IMR-90 (cell line): ENCODE measurements at regions not wholly inside any gene's neighbourhood (a gene's known extent, or its start where the extent isn't known, plus 50 kb on each side); places are given as distances from the start of the nearest gene placed in this dataset.

ENCODE experiments used
- ATAC-seq: fragments of 200-7000 bp; cut with Tn5 transposase; 2 replicates; pipeline ENCODE4 v1.9.1; 2020; ENCODE audit warnings: low read depth, mild to moderate bottlenecking, moderate library complexity
- BruUV-seq: library from RNA; stranded (reverse); fragments of 400-500 nt; replicated peaks from 2 replicates; lab custom pipeline; 2021; lab: Mats Ljungman, UMichigan
- CTCF ChIA-PET: fragments of 300-600 bp; formaldehyde crosslinking; extraction: SDS; loops from one replicate; lab custom pipeline; 2021; ENCODE audit warnings: antibody characterized with exemption; lab: Yijun Ruan, JAX
- POLR2A ChIA-PET: fragments of 300-600 bp; sonication (Branson Sonifier 250); formaldehyde crosslinking; loops from one replicate; lab custom pipeline; 2022; ENCODE audit warnings: antibody characterized with exemption; ENCODE audit not compliant: unreplicated experiment; lab: Charles Lee
- DNase-seq: peaks from one replicate; pipeline ENCODE4 v3.0.0; 2013
- H2AFZ ChIP-seq: replicated peaks from 2 replicates; pipeline ENCODE3; 2013; ENCODE audit warnings: low read length, mild to moderate bottlenecking; ENCODE audit not compliant: poor library complexity
- H2AK5ac ChIP-seq: 2 replicates; pipeline ENCODE4 v1.6.1; 2013; ENCODE audit warnings: low read depth, low read length, inconsistent platforms
- H2AK9ac ChIP-seq: replicated peaks from 2 replicates; pipeline ENCODE3; 2013; ENCODE audit warnings: mild to moderate bottlenecking, low read depth, low read length, moderate library complexity; ENCODE audit not compliant: poor library complexity
- H2BK120ac ChIP-seq: 2 replicates; pipeline ENCODE4 v1.6.1; 2013; ENCODE audit warnings: low read depth, low read length, inconsistent platforms
- H2BK15ac ChIP-seq: 3 replicates; pipeline ENCODE4 v1.6.1; 2013; ENCODE audit warnings: low read depth, low read length, inconsistent platforms
- H2BK20ac ChIP-seq: 2 replicates; pipeline ENCODE4 v1.6.1; 2013; ENCODE audit warnings: low read depth, mild to moderate bottlenecking, inconsistent platforms, low read length, moderate library complexity
- H2BK5ac ChIP-seq: 2 replicates; pipeline ENCODE4 v1.6.1; 2013; ENCODE audit warnings: mild to moderate bottlenecking, low read depth, low read length, inconsistent platforms; ENCODE audit not compliant: poor library complexity, severe bottlenecking
- H3K14ac ChIP-seq: replicated peaks from 2 replicates; pipeline ENCODE4 v1.6.1; 2013; ENCODE audit warnings: low read depth, low read length, inconsistent platforms
- H3K18ac ChIP-seq: 2 replicates; pipeline ENCODE4 v1.6.1; 2013; ENCODE audit warnings: low read depth, low read length, control low read depth
- H3K23ac ChIP-seq: 2 replicates; pipeline ENCODE4 v1.6.1; 2013; ENCODE audit warnings: low read depth, low read length, inconsistent platforms
- H3K27ac ChIP-seq: 2 replicates; pipeline ENCODE4 v1.5.1; 2013; ENCODE audit warnings: mild to moderate bottlenecking, control low read depth, low read length; ENCODE audit not compliant: insufficient read depth
- H3K27me3 ChIP-seq: 2 replicates; pipeline ENCODE4 v1.6.1; 2013; ENCODE audit warnings: low read length; ENCODE audit not compliant: control insufficient read depth, insufficient read depth
- H3K36me3 ChIP-seq: 2 replicates; pipeline ENCODE4 v1.6.1; 2013; ENCODE audit warnings: low read length, mixed read lengths; ENCODE audit not compliant: control insufficient read depth, insufficient read depth
- H3K4ac ChIP-seq: 2 replicates; pipeline ENCODE4 v1.6.1; 2013; ENCODE audit warnings: low read depth, low read length, inconsistent platforms
- H3K4me1 ChIP-seq: 2 replicates; pipeline ENCODE4 v1.6.1; 2013; ENCODE audit warnings: low read length, mixed read lengths; ENCODE audit not compliant: control insufficient read depth, insufficient read depth
- H3K4me2 ChIP-seq: 2 replicates; pipeline ENCODE4 v1.6.1; 2013; ENCODE audit warnings: low read depth, mild to moderate bottlenecking, control low read depth, low read length, moderate library complexity
- H3K4me3 ChIP-seq: 2 replicates; pipeline ENCODE4 v1.5.1; 2013; ENCODE audit warnings: low read depth, mild to moderate bottlenecking, control low read depth, low read length, moderate library complexity; ENCODE audit not compliant: insufficient read depth
- H3K56ac ChIP-seq: 2 replicates; pipeline ENCODE4 v1.6.1; 2013; ENCODE audit warnings: low read length, inconsistent platforms; ENCODE audit not compliant: insufficient read depth; ENCODE audit errors: extremely low read depth
- H3K79me1 ChIP-seq, 2 experiments: 2 replicates each; pipeline ENCODE4 v1.6.1; 2013; ENCODE audit warnings: low read length in 2 of 2, inconsistent platforms in 1 of 2, low read depth in 1 of 2
- H3K9ac ChIP-seq: 2 replicates; pipeline ENCODE4 v1.6.1; 2013; ENCODE audit warnings: low read depth, low read length, control low read depth
- H3K9me1 ChIP-seq: 2 replicates; pipeline ENCODE4 v1.6.1; 2013; ENCODE audit warnings: low read length, inconsistent platforms; ENCODE audit not compliant: insufficient read depth
- H3K9me3 ChIP-seq: 2 replicates; pipeline ENCODE4 v1.6.1; 2013; ENCODE audit warnings: low read length; ENCODE audit not compliant: control insufficient read depth, insufficient read depth
- H4K20me1 ChIP-seq: 2 replicates; pipeline ENCODE4 v1.6.1; 2013; ENCODE audit warnings: low read length, inconsistent platforms; ENCODE audit not compliant: insufficient read depth
- H4K5ac ChIP-seq: 2 replicates; pipeline ENCODE4 v1.6.1; 2013; ENCODE audit warnings: mild to moderate bottlenecking, low read depth, low read length, control low read depth
- H4K8ac ChIP-seq, 2 experiments: 2 replicates each; pipeline ENCODE4 v1.6.1; 2013; ENCODE audit warnings: low read depth in 2 of 2, low read length in 2 of 2, control low read depth in 1 of 2, inconsistent platforms in 1 of 2
- H4K91ac ChIP-seq: 2 replicates; pipeline ENCODE4 v1.6.1; 2013; ENCODE audit warnings: low read depth, low read length, inconsistent platforms; ENCODE audit not compliant: insufficient read depth
- CEBPB ChIP-seq: IDR thresholded peaks from 2 replicates; pipeline ENCODE4 v1.6.1; 2012; ENCODE audit warnings: low read depth, low read length, improper control_type of control experiment
- CTCF ChIP-seq: conservative IDR thresholded peaks from 2 replicates; pipeline ENCODE4 v1.5.1; 2012; ENCODE audit warnings: mild to moderate bottlenecking, low read depth, low read length, improper control_type of control experiment
- ELK1 ChIP-seq: fragments of 150-350 bp; IDR thresholded peaks from 2 replicates; pipeline ENCODE4 v1.6.1; 2016; ENCODE audit warnings: low read depth, mild to moderate bottlenecking, low read length, moderate library complexity, borderline replicate concordance
- FOS ChIP-seq: fragments of 150-350 bp; IDR thresholded peaks from 2 replicates; pipeline ENCODE4 v1.6.1; 2016; ENCODE audit warnings: low read depth, low read length
- MAFK ChIP-seq: IDR thresholded peaks from 2 replicates; pipeline ENCODE4 v1.6.1; 2012; ENCODE audit warnings: low read depth, low read length, improper control_type of control experiment
- MXI1 ChIP-seq: IDR thresholded peaks from 2 replicates; pipeline ENCODE4 v1.6.1; 2012; ENCODE audit warnings: low read depth, mild to moderate bottlenecking, low read length, moderate library complexity, borderline replicate concordance
- RAD21 ChIP-seq: IDR thresholded peaks from 2 replicates; pipeline ENCODE4 v1.6.1; 2012; ENCODE audit warnings: low read length, improper control_type of control experiment
- RCOR1 ChIP-seq: IDR thresholded peaks from 2 replicates; pipeline ENCODE4 v1.6.1; 2012; ENCODE audit warnings: mild to moderate bottlenecking, low read length, improper control_type of control experiment; ENCODE audit not compliant: insufficient replicate concordance
- SMC3 ChIP-seq: fragments of 150-350 bp; IDR thresholded peaks from 2 replicates; pipeline ENCODE4 v1.6.1; 2016; ENCODE audit warnings: low read depth, mild to moderate bottlenecking, antibody characterized with exemption, low read length, moderate library complexity
- WGBS, 2 experiments: methylation state at CpG; one replicate each; pipeline versions ENCODE4 v1.1.5 to v1.1.7; 2013; ENCODE audit warnings: missing lambda C conversion rate in 2 of 2; ENCODE audit not compliant: insufficient read length in 1 of 2; ENCODE audit errors: extremely low coverage in 2 of 2; 5-methylcytosine and 5-hydroxymethylcytosine counted together
- dilution Hi-C: fragments of 300-500 bp; cut with HindIII; formaldehyde crosslinking; loops from one replicate; pipeline ENCODE4 v1.14.3; 2018; ENCODE audit warnings: low sequenced_read_pairs; ENCODE audit not compliant: unreplicated experiment
- in situ Hi-C: fragments of 300-500 bp; cut with MboI; formaldehyde crosslinking; loops from 3 replicates; pipeline ENCODE4 v1.14.3; 2019; ENCODE audit warnings: low sequenced_read_pairs, inconsistent platforms, mixed read lengths
- intact Hi-C: fragments of 100-400 bp; cut with micrococcal nuclease; formaldehyde crosslinking; loops from 2 replicates; pipeline ENCODE4 v1.10.0; 2022

GRCh38 chr1:10942542-10942912 lies 69.9 kb upstream of the TARDBP start:
- Histone ChIP-seq H3K4ac (no peak overlapping the region), H2BK20ac (no peak overlapping the region)
- intact Hi-C loops: loop anchor here (1.0 kb wide), 1 partner anchor 435 kb away; no protein-coding TSS in a partner anchor

More at GRCh38 chr1:10942542-10942912, 69.9 kb upstream of the TARDBP start:
- Histone ChIP-seq H3K9me1 (no peaks in the 10 kb centered on the region), H3K4me2 (no peak overlapping the region), H4K20me1 (no peaks in the 10 kb centered on the region), H4K8ac (no peak overlapping the region), H2AFZ (no peak overlapping the region), H3K9me3 (no peaks in the 10 kb centered on the region), H4K91ac (no peak overlapping the region), H3K79me1 (no peaks in the 10 kb centered on the region), H2AK9ac (no peak overlapping the region), H3K9ac (no peak overlapping the region), H3K27ac (no peak overlapping the region), H2BK15ac (no peak overlapping the region), H3K36me3 (no peaks in the 10 kb centered on the region), H3K18ac (no peak overlapping the region), H3K23ac (no peak overlapping the region), H3K14ac (no peak overlapping the region), H2AK5ac (no peak overlapping the region), H2BK120ac (no peak overlapping the region), H3K4me1 (peaks cover 7% of the 10 kb centered on the region; the same call in 1 of the 2 replicates), H3K56ac (no peak overlapping the region), H3K4me3 (no peak overlapping the region), H3K27me3 (peaks cover 41% of the 10 kb centered on the region), H4K5ac (no peak overlapping the region), H2BK5ac (no peak overlapping the region)
- BruUV-seq: no TSS peak
- WGBS, 2 experiments: 80% methylated on average over 1 of the region's 6 CpGs; no CpG with 5 or more reads in 1 of the 2 experiments
- ChIA-PET CTCF (interaction anchor here (0.9 to 1.2 kb wide), 5 partner anchors 9 to 73 kb away, joined by 3 to 6 read pairs (median 4); no protein-coding TSS in a partner anchor), POLR2A (no interaction called here)
- no peak for ATAC-seq
- dilution Hi-C loops (no loop called here), in situ Hi-C loops (loop anchor here (5.0 kb wide), 1 partner anchor 430 kb away; no protein-coding TSS in a partner anchor)
- DNase-seq: no peak
- no peak for TF ChIP-seq RCOR1
- no peak for TF ChIP-seq FOS
- TF ChIP-seq CEBPB: no peak
- no peak for TF ChIP-seq MAFK
- no peak for TF ChIP-seq MXI1
- TF ChIP-seq CTCF: no peak
- no peak for TF ChIP-seq RAD21
- no peak for TF ChIP-seq SMC3
- TF ChIP-seq ELK1: no peak
